IMR-90 (cell line): ENCODE measurements at regions not wholly inside any gene's neighbourhood (a gene's known extent, or its start where the extent isn't known, plus 50 kb on each side); places are given as distances from the start of the nearest gene placed in this dataset.

Source experiments
- ATAC-seq: fragments of 200-7000 bp; cut with Tn5 transposase; 2 replicates; pipeline ENCODE4 v1.9.1; 2020; ENCODE audit warnings: low read depth, mild to moderate bottlenecking, moderate library complexity
- BruUV-seq: library from RNA; stranded (reverse); fragments of 400-500 nt; replicated peaks from 2 replicates; lab custom pipeline; 2021; lab: Mats Ljungman, UMichigan
- CTCF ChIA-PET: fragments of 300-600 bp; formaldehyde crosslinking; extraction: SDS; loops from one replicate; lab custom pipeline; 2021; ENCODE audit warnings: antibody characterized with exemption; lab: Yijun Ruan, JAX
- POLR2A ChIA-PET: fragments of 300-600 bp; sonication (Branson Sonifier 250); formaldehyde crosslinking; loops from one replicate; lab custom pipeline; 2022; ENCODE audit warnings: antibody characterized with exemption; ENCODE audit not compliant: unreplicated experiment; lab: Charles Lee
- DNase-seq: peaks from one replicate; pipeline ENCODE4 v3.0.0; 2013
- H2AFZ ChIP-seq: replicated peaks from 2 replicates; pipeline ENCODE3; 2013; ENCODE audit warnings: low read length, mild to moderate bottlenecking; ENCODE audit not compliant: poor library complexity
- H2AK5ac ChIP-seq: 2 replicates; pipeline ENCODE4 v1.6.1; 2013; ENCODE audit warnings: low read depth, low read length, inconsistent platforms
- H2AK9ac ChIP-seq: replicated peaks from 2 replicates; pipeline ENCODE3; 2013; ENCODE audit warnings: mild to moderate bottlenecking, low read depth, low read length, moderate library complexity; ENCODE audit not compliant: poor library complexity
- H2BK120ac ChIP-seq: 2 replicates; pipeline ENCODE4 v1.6.1; 2013; ENCODE audit warnings: low read depth, low read length, inconsistent platforms
- H2BK15ac ChIP-seq: 3 replicates; pipeline ENCODE4 v1.6.1; 2013; ENCODE audit warnings: low read depth, low read length, inconsistent platforms
- H2BK20ac ChIP-seq: 2 replicates; pipeline ENCODE4 v1.6.1; 2013; ENCODE audit warnings: low read depth, mild to moderate bottlenecking, inconsistent platforms, low read length, moderate library complexity
- H2BK5ac ChIP-seq: 2 replicates; pipeline ENCODE4 v1.6.1; 2013; ENCODE audit warnings: mild to moderate bottlenecking, low read depth, low read length, inconsistent platforms; ENCODE audit not compliant: poor library complexity, severe bottlenecking
- H3K14ac ChIP-seq: replicated peaks from 2 replicates; pipeline ENCODE4 v1.6.1; 2013; ENCODE audit warnings: low read depth, low read length, inconsistent platforms
- H3K18ac ChIP-seq: 2 replicates; pipeline ENCODE4 v1.6.1; 2013; ENCODE audit warnings: low read depth, low read length, control low read depth
- H3K23ac ChIP-seq: 2 replicates; pipeline ENCODE4 v1.6.1; 2013; ENCODE audit warnings: low read depth, low read length, inconsistent platforms
- H3K27ac ChIP-seq: 2 replicates; pipeline ENCODE4 v1.5.1; 2013; ENCODE audit warnings: mild to moderate bottlenecking, control low read depth, low read length; ENCODE audit not compliant: insufficient read depth
- H3K27me3 ChIP-seq: 2 replicates; pipeline ENCODE4 v1.6.1; 2013; ENCODE audit warnings: low read length; ENCODE audit not compliant: control insufficient read depth, insufficient read depth
- H3K36me3 ChIP-seq: 2 replicates; pipeline ENCODE4 v1.6.1; 2013; ENCODE audit warnings: low read length, mixed read lengths; ENCODE audit not compliant: control insufficient read depth, insufficient read depth
- H3K4ac ChIP-seq: 2 replicates; pipeline ENCODE4 v1.6.1; 2013; ENCODE audit warnings: low read depth, low read length, inconsistent platforms
- H3K4me1 ChIP-seq: 2 replicates; pipeline ENCODE4 v1.6.1; 2013; ENCODE audit warnings: low read length, mixed read lengths; ENCODE audit not compliant: control insufficient read depth, insufficient read depth
- H3K4me2 ChIP-seq: 2 replicates; pipeline ENCODE4 v1.6.1; 2013; ENCODE audit warnings: low read depth, mild to moderate bottlenecking, control low read depth, low read length, moderate library complexity
- H3K4me3 ChIP-seq: 2 replicates; pipeline ENCODE4 v1.5.1; 2013; ENCODE audit warnings: low read depth, mild to moderate bottlenecking, control low read depth, low read length, moderate library complexity; ENCODE audit not compliant: insufficient read depth
- H3K56ac ChIP-seq: 2 replicates; pipeline ENCODE4 v1.6.1; 2013; ENCODE audit warnings: low read length, inconsistent platforms; ENCODE audit not compliant: insufficient read depth; ENCODE audit errors: extremely low read depth
- H3K79me1 ChIP-seq, 2 experiments: 2 replicates each; pipeline ENCODE4 v1.6.1; 2013; ENCODE audit warnings: low read length in 2 of 2, inconsistent platforms in 1 of 2, low read depth in 1 of 2
- H3K9ac ChIP-seq: 2 replicates; pipeline ENCODE4 v1.6.1; 2013; ENCODE audit warnings: low read depth, low read length, control low read depth
- H3K9me1 ChIP-seq: 2 replicates; pipeline ENCODE4 v1.6.1; 2013; ENCODE audit warnings: low read length, inconsistent platforms; ENCODE audit not compliant: insufficient read depth
- H3K9me3 ChIP-seq: 2 replicates; pipeline ENCODE4 v1.6.1; 2013; ENCODE audit warnings: low read length; ENCODE audit not compliant: control insufficient read depth, insufficient read depth
- H4K20me1 ChIP-seq: 2 replicates; pipeline ENCODE4 v1.6.1; 2013; ENCODE audit warnings: low read length, inconsistent platforms; ENCODE audit not compliant: insufficient read depth
- H4K5ac ChIP-seq: 2 replicates; pipeline ENCODE4 v1.6.1; 2013; ENCODE audit warnings: mild to moderate bottlenecking, low read depth, low read length, control low read depth
- H4K8ac ChIP-seq, 2 experiments: 2 replicates each; pipeline ENCODE4 v1.6.1; 2013; ENCODE audit warnings: low read depth in 2 of 2, low read length in 2 of 2, control low read depth in 1 of 2, inconsistent platforms in 1 of 2
- H4K91ac ChIP-seq: 2 replicates; pipeline ENCODE4 v1.6.1; 2013; ENCODE audit warnings: low read depth, low read length, inconsistent platforms; ENCODE audit not compliant: insufficient read depth
- BHLHE40 ChIP-seq: fragments of 150-350 bp; IDR thresholded peaks from 2 replicates; pipeline ENCODE4 v1.6.1; 2016; ENCODE audit warnings: mild to moderate bottlenecking, low read depth, low read length
- CEBPB ChIP-seq: IDR thresholded peaks from 2 replicates; pipeline ENCODE4 v1.6.1; 2012; ENCODE audit warnings: low read depth, low read length, improper control_type of control experiment
- MAFK ChIP-seq: IDR thresholded peaks from 2 replicates; pipeline ENCODE4 v1.6.1; 2012; ENCODE audit warnings: low read depth, low read length, improper control_type of control experiment
- MAZ ChIP-seq: IDR thresholded peaks from 2 replicates; pipeline ENCODE4 v1.6.1; 2012; ENCODE audit warnings: low read depth, mild to moderate bottlenecking, low read length, improper control_type of control experiment, moderate library complexity, borderline replicate concordance
- MXI1 ChIP-seq: IDR thresholded peaks from 2 replicates; pipeline ENCODE4 v1.6.1; 2012; ENCODE audit warnings: low read depth, mild to moderate bottlenecking, low read length, moderate library complexity, borderline replicate concordance
- NFE2L2 ChIP-seq: fragments of 150-350 bp; IDR thresholded peaks from 2 replicates; pipeline ENCODE4 v1.6.1; 2016; ENCODE audit warnings: low read depth, mild to moderate bottlenecking, low read length
- RFX5 ChIP-seq: IDR thresholded peaks from 2 replicates; pipeline ENCODE4 v1.8.0; 2012; ENCODE audit warnings: low read depth, mild to moderate bottlenecking, low read length, moderate library complexity
- SMC3 ChIP-seq: fragments of 150-350 bp; IDR thresholded peaks from 2 replicates; pipeline ENCODE4 v1.6.1; 2016; ENCODE audit warnings: low read depth, mild to moderate bottlenecking, antibody characterized with exemption, low read length, moderate library complexity
- WGBS, 2 experiments: methylation state at CpG; one replicate each; pipeline versions ENCODE4 v1.1.5 to v1.1.7; 2013; ENCODE audit warnings: missing lambda C conversion rate in 2 of 2; ENCODE audit not compliant: insufficient read length in 1 of 2; ENCODE audit errors: extremely low coverage in 2 of 2; 5-methylcytosine and 5-hydroxymethylcytosine counted together
- dilution Hi-C: fragments of 300-500 bp; cut with HindIII; formaldehyde crosslinking; loops from one replicate; pipeline ENCODE4 v1.14.3; 2018; ENCODE audit warnings: low sequenced_read_pairs; ENCODE audit not compliant: unreplicated experiment
- in situ Hi-C: fragments of 300-500 bp; cut with MboI; formaldehyde crosslinking; loops from 3 replicates; pipeline ENCODE4 v1.14.3; 2019; ENCODE audit warnings: low sequenced_read_pairs, inconsistent platforms, mixed read lengths
- intact Hi-C: fragments of 100-400 bp; cut with micrococcal nuclease; formaldehyde crosslinking; loops from 2 replicates; pipeline ENCODE4 v1.10.0; 2022
- TF ChIP-seq, protein P1 (sequence below): conservative IDR thresholded peaks from 2 replicates; pipeline ENCODE4 v1.5.1; 2012; ENCODE audit warnings: mild to moderate bottlenecking, low read depth, low read length, improper control_type of control experiment

DNA sequence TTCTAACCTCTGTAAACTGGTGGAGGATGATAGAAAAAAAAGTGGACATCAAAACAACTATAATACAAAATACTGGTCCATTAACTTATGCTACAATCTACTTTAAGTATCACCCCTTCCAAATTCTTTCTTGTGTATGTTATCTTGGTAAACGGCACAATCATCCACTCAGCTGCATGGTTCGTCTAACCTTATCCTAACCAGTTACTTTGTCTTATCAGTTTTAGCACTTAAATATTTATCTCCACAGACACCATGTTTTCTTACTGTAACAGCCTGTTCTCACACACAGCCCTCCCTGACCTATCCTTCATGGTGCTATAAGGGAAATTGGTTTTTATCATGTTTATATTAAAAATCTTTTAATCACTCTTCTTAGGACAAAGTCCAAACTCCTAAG is 157.2 kb downstream of the PTGER3 start:
- Histone ChIP-seq H2BK120ac (no peak overlapping the region), H2AK9ac (no peak overlapping the region), H3K18ac (no peak overlapping the region), H3K79me1 (no peaks in the 10 kb centered on the region), H3K9me1 (no peaks in the 10 kb centered on the region), H3K9ac (no peak overlapping the region), H3K27me3 (no peaks in the 10 kb centered on the region), H2BK5ac (no peak overlapping the region), H3K14ac (no peak overlapping the region), H4K20me1 (no peaks in the 10 kb centered on the region), H2BK20ac (no peak overlapping the region), H3K4me1 (no peaks in the 10 kb centered on the region), H2BK15ac (no peak overlapping the region), H3K27ac (no peak overlapping the region), H3K56ac (no peak overlapping the region), H3K23ac (no peak overlapping the region), H3K4ac (no peak overlapping the region), H3K9me3 (no peaks in the 10 kb centered on the region), H2AFZ (no peak overlapping the region), H2AK5ac (no peak overlapping the region), H3K4me3 (no peak overlapping the region), H4K91ac (no peak overlapping the region), H4K5ac (no peak overlapping the region), H3K4me2 (no peak overlapping the region), H4K8ac (no peak overlapping the region), H3K36me3 (no peaks in the 10 kb centered on the region)
- intact Hi-C loops (no loop called here), dilution Hi-C loops (no loop called here), in situ Hi-C loops (no loop called here)
- ChIA-PET POLR2A (no interaction called here), CTCF (no interaction called here)
- BruUV-seq, result no TSS peak
- WGBS, 2 experiments, result no CpG with 5 or more reads among the region's 2 CpGs
- ATAC-seq, result no peak
- TF ChIP-seq RFX5 (no peak), NFE2L2 (no peak), SMC3 (no peak), MAFK (no peak), BHLHE40 (no peak), MAZ (no peak), CEBPB (no peak), MXI1 (no peak)
- TF ChIP-seq, protein P1, sequence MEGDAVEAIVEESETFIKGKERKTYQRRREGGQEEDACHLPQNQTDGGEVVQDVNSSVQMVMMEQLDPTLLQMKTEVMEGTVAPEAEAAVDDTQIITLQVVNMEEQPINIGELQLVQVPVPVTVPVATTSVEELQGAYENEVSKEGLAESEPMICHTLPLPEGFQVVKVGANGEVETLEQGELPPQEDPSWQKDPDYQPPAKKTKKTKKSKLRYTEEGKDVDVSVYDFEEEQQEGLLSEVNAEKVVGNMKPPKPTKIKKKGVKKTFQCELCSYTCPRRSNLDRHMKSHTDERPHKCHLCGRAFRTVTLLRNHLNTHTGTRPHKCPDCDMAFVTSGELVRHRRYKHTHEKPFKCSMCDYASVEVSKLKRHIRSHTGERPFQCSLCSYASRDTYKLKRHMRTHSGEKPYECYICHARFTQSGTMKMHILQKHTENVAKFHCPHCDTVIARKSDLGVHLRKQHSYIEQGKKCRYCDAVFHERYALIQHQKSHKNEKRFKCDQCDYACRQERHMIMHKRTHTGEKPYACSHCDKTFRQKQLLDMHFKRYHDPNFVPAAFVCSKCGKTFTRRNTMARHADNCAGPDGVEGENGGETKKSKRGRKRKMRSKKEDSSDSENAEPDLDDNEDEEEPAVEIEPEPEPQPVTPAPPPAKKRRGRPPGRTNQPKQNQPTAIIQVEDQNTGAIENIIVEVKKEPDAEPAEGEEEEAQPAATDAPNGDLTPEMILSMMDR, result no peak
- DNase-seq, result no peak
